WTC11 (cell line): ENCODE measurements at regions not wholly inside any gene's neighbourhood (a gene's known extent, or its start where the extent isn't known, plus 50 kb on each side); places are given as distances from the start of the nearest gene placed in this dataset.

ENCODE experiments used
- CTCF ChIP-seq: fragments of 200-600 bp; IDR thresholded peaks from 2 replicates; pipeline ENCODE4 v1.8.0; 2022; ENCODE audit warnings: antibody characterized with exemption
- USF2 ChIP-seq: sonication (generic); formaldehyde crosslinking; IDR thresholded peaks from 2 replicates; pipeline ENCODE4 v1.8.1; 2023; ENCODE audit warnings: mild to moderate bottlenecking, missing genetic modification reagents, moderate library complexity
- ZNF263 ChIP-seq: sonication (generic); formaldehyde crosslinking; IDR thresholded peaks from 2 replicates; pipeline ENCODE4 v1.8.1; 2022; ENCODE audit warnings: low read depth, mild to moderate bottlenecking, moderate library complexity, missing genetic modification reagents
- TF ChIP-seq, protein P1 (sequence below): sonication (generic); formaldehyde crosslinking; IDR thresholded peaks from 2 replicates; pipeline ENCODE4 v1.8.0; 2022; ENCODE audit warnings: missing genetic modification reagents

DNA sequence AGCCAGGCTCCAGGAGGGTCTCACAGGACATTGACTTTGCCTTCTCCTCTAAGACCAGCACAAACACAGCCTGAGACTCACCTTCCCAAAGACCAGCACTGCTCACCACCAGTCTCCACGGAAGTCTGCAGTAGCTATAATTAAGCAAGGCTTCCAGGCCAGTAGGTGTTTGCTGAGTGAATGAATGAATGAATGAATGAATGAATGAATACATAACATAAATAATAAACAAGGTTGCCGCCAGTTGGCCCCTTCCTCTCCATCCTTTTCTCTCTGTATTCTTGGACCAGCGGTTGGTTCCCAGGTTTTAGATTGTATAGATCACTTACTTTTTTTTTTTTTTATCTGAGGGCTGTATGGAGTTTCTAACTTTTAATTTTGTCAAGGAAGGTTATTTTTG, 222.4 kb upstream of the ID2 start:
- TF ChIP-seq CTCF = no peak
- TF ChIP-seq USF2 = no peak
- TF ChIP-seq, protein P1, sequence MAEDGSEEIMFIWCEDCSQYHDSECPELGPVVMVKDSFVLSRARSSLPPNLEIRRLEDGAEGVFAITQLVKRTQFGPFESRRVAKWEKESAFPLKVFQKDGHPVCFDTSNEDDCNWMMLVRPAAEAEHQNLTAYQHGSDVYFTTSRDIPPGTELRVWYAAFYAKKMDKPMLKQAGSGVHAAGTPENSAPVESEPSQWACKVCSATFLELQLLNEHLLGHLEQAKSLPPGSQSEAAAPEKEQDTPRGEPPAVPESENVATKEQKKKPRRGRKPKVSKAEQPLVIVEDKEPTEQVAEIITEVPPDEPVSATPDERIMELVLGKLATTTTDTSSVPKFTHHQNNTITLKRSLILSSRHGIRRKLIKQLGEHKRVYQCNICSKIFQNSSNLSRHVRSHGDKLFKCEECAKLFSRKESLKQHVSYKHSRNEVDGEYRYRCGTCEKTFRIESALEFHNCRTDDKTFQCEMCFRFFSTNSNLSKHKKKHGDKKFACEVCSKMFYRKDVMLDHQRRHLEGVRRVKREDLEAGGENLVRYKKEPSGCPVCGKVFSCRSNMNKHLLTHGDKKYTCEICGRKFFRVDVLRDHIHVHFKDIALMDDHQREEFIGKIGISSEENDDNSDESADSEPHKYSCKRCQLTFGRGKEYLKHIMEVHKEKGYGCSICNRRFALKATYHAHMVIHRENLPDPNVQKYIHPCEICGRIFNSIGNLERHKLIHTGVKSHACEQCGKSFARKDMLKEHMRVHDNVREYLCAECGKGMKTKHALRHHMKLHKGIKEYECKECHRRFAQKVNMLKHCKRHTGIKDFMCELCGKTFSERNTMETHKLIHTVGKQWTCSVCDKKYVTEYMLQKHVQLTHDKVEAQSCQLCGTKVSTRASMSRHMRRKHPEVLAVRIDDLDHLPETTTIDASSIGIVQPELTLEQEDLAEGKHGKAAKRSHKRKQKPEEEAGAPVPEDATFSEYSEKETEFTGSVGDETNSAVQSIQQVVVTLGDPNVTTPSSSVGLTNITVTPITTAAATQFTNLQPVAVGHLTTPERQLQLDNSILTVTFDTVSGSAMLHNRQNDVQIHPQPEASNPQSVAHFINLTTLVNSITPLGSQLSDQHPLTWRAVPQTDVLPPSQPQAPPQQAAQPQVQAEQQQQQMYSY (CRISPR knock-in tag) = no peak
- TF ChIP-seq ZNF263 (CRISPR knock-in tag) = no peak
